Stomach (tissue), 8 donors: ENCODE measurements at regions not wholly inside any gene's neighbourhood (a gene's known extent, or its start where the extent isn't known, plus 50 kb on each side); places are given as distances from the start of the nearest gene placed in this dataset.

ENCODE experiments used
- DNase-seq, 2 donors: peaks; one replicate each; pipeline versions ENCODE4 v3.0.0 to v3.0.0-alpha.2; 2013 to 2019
- H3K27ac ChIP-seq, 5 donors: fragments of 200-600 bp in 4 of 5; sonication (generic) in 4 of 5; one replicate each; pipeline ENCODE4 v1.5.1; 2013 to 2019; ENCODE audit warnings: mild to moderate bottlenecking in 1 of 5, moderate library complexity in 1 of 5
- H3K27me3 ChIP-seq, 3 donors: fragments of 200-600 bp; sonication (generic); one replicate each; pipeline ENCODE4 v1.5.1; 2017 to 2019; ENCODE audit warnings: mixed run types in 1 of 3
- H3K36me3 ChIP-seq, 4 donors: fragments of 200-600 bp; sonication (generic); 1 replicate in 3 of 4; 2 replicates in 1 of 4; pipeline ENCODE4 v1.5.1; 2016 to 2019
- H3K4me1 ChIP-seq, 4 donors: fragments of 200-600 bp; sonication (generic); one replicate each; pipeline ENCODE4 v1.5.1; 2016 to 2019
- H3K4me3 ChIP-seq, 4 donors: fragments of 200-600 bp; sonication (generic) in 3 of 4; one replicate each; pipeline ENCODE4 v1.5.1; 2016 to 2019; ENCODE audit warnings: mild to moderate bottlenecking in 1 of 4
- H3K9me3 ChIP-seq, 4 donors: fragments of 200-600 bp; sonication (generic); one replicate each; pipeline ENCODE4 v1.5.1; 2016 to 2019
- CTCF ChIP-seq, 7 experiments: fragments of 450-650 bp in 4 of 7; fragments of 200-600 bp in 3 of 7; sonication (generic) in 3 of 7; IDR thresholded peaks; one replicate each; pipeline ENCODE4 v1.5.1; 2016 to 2019; ENCODE audit warnings: antibody characterized with exemption in 7 of 7, control low read depth in 2 of 7, mild to moderate bottlenecking in 1 of 7
- EP300 ChIP-seq: sonication (generic); formaldehyde crosslinking; IDR thresholded peaks from one replicate; pipeline ENCODE4 v1.6.1; 2017; ENCODE audit warnings: antibody characterized with exemption
- POLR2A ChIP-seq, 4 donors: fragments of 450-650 bp; IDR thresholded peaks; one replicate each; pipeline ENCODE4 v1.6.1; 2016; ENCODE audit warnings: antibody characterized with exemption in 4 of 4, control low read depth in 2 of 4, mild to moderate bottlenecking in 1 of 4, moderate library complexity in 1 of 4
- POLR2AphosphoS5 ChIP-seq, 3 donors: sonication (generic); formaldehyde crosslinking; IDR thresholded peaks; one replicate each; pipeline ENCODE4 v1.6.1; 2016; ENCODE audit warnings: antibody characterized with exemption in 3 of 3
- WGBS, 5 donors: extraction: QIAGEN DNeasy Blood & Tissue Kit in 3 of 5; methylation state at CpG; one replicate each; pipeline versions ENCODE4 v1.1.5 to v1.1.7; 2013 to 2018; 5-methylcytosine and 5-hydroxymethylcytosine counted together
- intact Hi-C: fragments of 100-400 bp; cut with DNase I; formaldehyde crosslinking; loops from one replicate; pipeline ENCODE4 v1.15.1; 2023; ENCODE audit warnings: low total_unique reads
- donor health status: healthy with polysubstance abuse.
- donor health status: Bipolar disorder and iron deficiency.
- donor health status: healthy.

GRCh38 chr16:8283195-8283594 is 307.1 kb downstream of the TMEM114 start:
- TF ChIP-seq EP300 (no peak), CTCF (IDR thresholded peaks at IDR 0.05) (no peak)
- no peak overlapping the region for H3K27ac ChIP-seq
- no peaks in the 10 kb centered on the region for H3K36me3 ChIP-seq
- H3K4me1 ChIP-seq: no peaks in the 10 kb centered on the region
- H3K4me3 ChIP-seq: no peak overlapping the region
- H3K27me3 ChIP-seq: no peaks in the 10 kb centered on the region
- H3K9me3 ChIP-seq: no peaks in the 10 kb centered on the region
- no peak for DNase-seq
- 57 to 85% (median 68%) methylated on average over 4 of the region's 4 CpGs for WGBS, 5 donors
- intact Hi-C loops: no loop called here

GRCh38 chr16:8278031-8278580 is 312.2 kb downstream of the TMEM114 start:
- Histone ChIP-seq H3K27me3 (no peaks in the 10 kb centered on the region), H3K27ac (no peak overlapping the region), H3K4me1 (no peaks in the 10 kb centered on the region), H3K36me3 (no peaks in the 10 kb centered on the region), H3K4me3 (no peak overlapping the region), H3K9me3 (no peaks in the 10 kb centered on the region)
- no peak for DNase-seq
- 45 to 70% (median 57%) methylated on average over 3 of the region's 3 CpGs for WGBS, 5 donors
- intact Hi-C loops: no loop called here
- no peak for TF ChIP-seq CTCF (IDR thresholded peaks at IDR 0.05)
- no peak for TF ChIP-seq EP300
- TF ChIP-seq POLR2AphosphoS5 (IDR thresholded peaks at IDR 0.05): no peak
- TF ChIP-seq POLR2A (IDR thresholded peaks at IDR 0.05): no peak

- Histone ChIP-seq H3K27ac (no peak overlapping the region), H3K4me3 (no peak overlapping the region), H3K4me1 (no peaks in the 10 kb centered on the region), H3K27me3 (no peaks in the 10 kb centered on the region), H3K9me3 (peaks cover 0 to 19% (median 3%) of the 10 kb centered on the region in 4 donors), H3K36me3 (no peaks in the 10 kb centered on the region)
- no peak for TF ChIP-seq POLR2AphosphoS5 (IDR thresholded peaks at IDR 0.05)
- TF ChIP-seq CTCF (IDR thresholded peaks at IDR 0.05): no peak
- TF ChIP-seq POLR2A (IDR thresholded peaks at IDR 0.05): no peak
- no peak for TF ChIP-seq EP300
- intact Hi-C loops: no loop called here
- no peak for DNase-seq
- WGBS, 5 donors: 70 to 78% (median 77%) methylated on average over 3 of the region's 3 CpGs
Measured at GRCh38 chr16:8271344-8271743, 319.0 kb downstream of the TMEM114 start.

GRCh38 chr16:8262299-8262698 is 328.0 kb downstream of the TMEM114 start:
- Histone ChIP-seq H3K36me3 (no peaks in the 10 kb centered on the region), H3K27ac (no peak overlapping the region), H3K4me3 (no peak overlapping the region), H3K4me1 (no peaks in the 10 kb centered on the region), H3K9me3 (peaks cover 0 to 6% (median 4%) of the 10 kb centered on the region in 4 donors), H3K27me3 (no peaks in the 10 kb centered on the region)
- WGBS, 5 donors: 42 to 52% (median 48%) methylated on average over 4 of the region's 4 CpGs
- no peak for DNase-seq
- TF ChIP-seq POLR2AphosphoS5 (IDR thresholded peaks at IDR 0.05) (no peak), POLR2A (IDR thresholded peaks at IDR 0.05) (no peak), CTCF (IDR thresholded peaks at IDR 0.05) (no peak), EP300 (no peak)
- intact Hi-C loops: no loop called here
